Hepatocyte (in vitro differentiated cells): ENCODE measurements at regions not wholly inside any gene's neighbourhood (a gene's known extent, or its start where the extent isn't known, plus 50 kb on each side); places are given as distances from the start of the nearest gene placed in this dataset.

ENCODE experiments used
- DNase-seq: peaks from one replicate; pipeline ENCODE4 v3.0.0-alpha.2; 2016; ENCODE audit warnings: low spot score
- H2AFZ ChIP-seq: fragments of 200-600 bp; sonication (generic); 2 replicates; pipeline ENCODE4 v1.6.0; 2016; ENCODE audit warnings: antibody characterized with exemption, mild to moderate bottlenecking
- H3K27ac ChIP-seq: fragments of 200-600 bp; sonication (generic); 2 replicates; pipeline ENCODE4 v1.5.1; 2016; ENCODE audit warnings: mild to moderate bottlenecking
- H3K27me3 ChIP-seq: fragments of 200-600 bp; sonication (generic); 2 replicates; pipeline ENCODE4 v1.6.1; 2016
- H3K36me3 ChIP-seq: fragments of 200-600 bp; sonication (generic); replicated peaks from 2 replicates; pipeline ENCODE4 v1.5.1; 2016; ENCODE audit warnings: low read depth; ENCODE audit not compliant: insufficient read depth
- H3K4me1 ChIP-seq: fragments of 200-600 bp; sonication (generic); 2 replicates; pipeline ENCODE4 v1.5.1; 2016; ENCODE audit warnings: mild to moderate bottlenecking, moderate library complexity; ENCODE audit not compliant: insufficient read depth
- H3K4me2 ChIP-seq: fragments of 200-600 bp; sonication (generic); 2 replicates; pipeline ENCODE4 v1.6.0; 2016
- H3K4me3 ChIP-seq: fragments of 200-600 bp; sonication (generic); 2 replicates; pipeline ENCODE4 v1.5.1; 2016; ENCODE audit warnings: mild to moderate bottlenecking
- H3K79me2 ChIP-seq: fragments of 200-600 bp; sonication (generic); 2 replicates; pipeline ENCODE4 v1.6.0; 2017; ENCODE audit warnings: mild to moderate bottlenecking
- H3K9me2 ChIP-seq: fragments of 200-600 bp; sonication (generic); replicated peaks from 2 replicates; pipeline ENCODE4 v1.6.0; 2017; ENCODE audit warnings: mild to moderate bottlenecking; ENCODE audit not compliant: insufficient read depth
- H3K9me3 ChIP-seq: fragments of 200-600 bp; sonication (generic); 2 replicates; pipeline ENCODE4 v1.5.1; 2016; ENCODE audit warnings: low read depth, mild to moderate bottlenecking
- H4K20me1 ChIP-seq: fragments of 200-600 bp; sonication (generic); 2 replicates; pipeline ENCODE4 v1.6.0; 2016; ENCODE audit warnings: mild to moderate bottlenecking; ENCODE audit not compliant: insufficient read depth, poor library complexity, severe bottlenecking
- EZH2 ChIP-seq: fragments of 200-600 bp; sonication (generic); IDR thresholded peaks from 2 replicates; pipeline ENCODE4 v1.6.1; 2016; ENCODE audit warnings: antibody characterized with exemption, mild to moderate bottlenecking, borderline replicate concordance
- EZH2phosphoT487 ChIP-seq: fragments of 200-600 bp; sonication (generic); IDR thresholded peaks from one replicate; pipeline ENCODE4 v1.6.1; 2018; ENCODE audit warnings: antibody characterized with exemption, mild to moderate bottlenecking, low read depth, moderate library complexity; ENCODE audit not compliant: unreplicated experiment, severe bottlenecking
- WGBS: methylation state at CpG from one replicate; pipeline ENCODE4 v1.1.6; 2016; ENCODE audit warnings: low lambda C conversion rate; ENCODE audit errors: missing lambda C conversion rate; 5-methylcytosine and 5-hydroxymethylcytosine counted together
- TF ChIP-seq, protein P1 (sequence below): fragments of 200-600 bp; sonication (generic); IDR thresholded peaks from 2 replicates; pipeline ENCODE4 v1.5.1; 2016; ENCODE audit warnings: antibody characterized with exemption, mild to moderate bottlenecking; ENCODE audit not compliant: poor library complexity

- 78% methylated on average over 4 of the region's 4 CpGs for WGBS
- TF ChIP-seq, protein P1, sequence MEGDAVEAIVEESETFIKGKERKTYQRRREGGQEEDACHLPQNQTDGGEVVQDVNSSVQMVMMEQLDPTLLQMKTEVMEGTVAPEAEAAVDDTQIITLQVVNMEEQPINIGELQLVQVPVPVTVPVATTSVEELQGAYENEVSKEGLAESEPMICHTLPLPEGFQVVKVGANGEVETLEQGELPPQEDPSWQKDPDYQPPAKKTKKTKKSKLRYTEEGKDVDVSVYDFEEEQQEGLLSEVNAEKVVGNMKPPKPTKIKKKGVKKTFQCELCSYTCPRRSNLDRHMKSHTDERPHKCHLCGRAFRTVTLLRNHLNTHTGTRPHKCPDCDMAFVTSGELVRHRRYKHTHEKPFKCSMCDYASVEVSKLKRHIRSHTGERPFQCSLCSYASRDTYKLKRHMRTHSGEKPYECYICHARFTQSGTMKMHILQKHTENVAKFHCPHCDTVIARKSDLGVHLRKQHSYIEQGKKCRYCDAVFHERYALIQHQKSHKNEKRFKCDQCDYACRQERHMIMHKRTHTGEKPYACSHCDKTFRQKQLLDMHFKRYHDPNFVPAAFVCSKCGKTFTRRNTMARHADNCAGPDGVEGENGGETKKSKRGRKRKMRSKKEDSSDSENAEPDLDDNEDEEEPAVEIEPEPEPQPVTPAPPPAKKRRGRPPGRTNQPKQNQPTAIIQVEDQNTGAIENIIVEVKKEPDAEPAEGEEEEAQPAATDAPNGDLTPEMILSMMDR: no peak
- no peak for TF ChIP-seq EZH2
- no peak for TF ChIP-seq EZH2phosphoT487
These were observed 266.8 kb upstream of the CRIM1 start for GRCh38 chr2:36088716-36089328.

DNA sequence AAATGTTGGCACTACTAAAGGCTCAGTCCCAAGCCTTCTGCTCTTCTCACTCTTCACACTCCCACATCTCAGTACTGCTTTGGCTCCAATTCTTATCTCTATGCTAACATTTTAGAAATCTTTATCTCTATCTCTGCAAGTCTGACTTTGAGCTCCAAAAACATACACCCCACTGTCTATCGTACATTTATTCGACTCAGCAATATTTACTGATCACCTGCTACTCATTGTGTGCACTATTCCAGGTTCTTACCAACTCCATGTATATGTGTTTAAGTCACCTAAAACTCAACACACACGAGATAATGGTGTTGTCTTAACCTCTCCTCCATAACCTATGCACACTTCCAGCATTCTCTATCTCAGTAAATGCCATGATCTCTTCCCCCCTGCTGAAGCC is 268.2 kb upstream of the CRIM1 start:
- H3K79me2 ChIP-seq: no peaks in the 10 kb centered on the region
- no peaks in the 10 kb centered on the region for H3K36me3 ChIP-seq
- no peaks in the 10 kb centered on the region for H3K9me2 ChIP-seq
- H3K4me2 ChIP-seq: no peak overlapping the region
- H4K20me1 ChIP-seq: no peaks in the 10 kb centered on the region
- H3K27me3 ChIP-seq: no peaks in the 10 kb centered on the region
- H3K4me1 ChIP-seq: no peaks in the 10 kb centered on the region
- TF ChIP-seq, protein P1: no peak
- TF ChIP-seq EZH2phosphoT487 (no peak), EZH2 (no peak)
- H3K27ac ChIP-seq: no peak overlapping the region
- DNase-seq: no peak
- WGBS: 55% methylated on average over 3 of the region's 3 CpGs
- no peak overlapping the region for H2AFZ ChIP-seq
- H3K4me3 ChIP-seq: no peak overlapping the region
- no peaks in the 10 kb centered on the region for H3K9me3 ChIP-seq

More at GRCh38 chr2:36088716-36089328, 266.8 kb upstream of the CRIM1 start:
- Histone ChIP-seq H3K9me3 (no peaks in the 10 kb centered on the region), H4K20me1 (no peaks in the 10 kb centered on the region), H2AFZ (no peak overlapping the region), H3K4me3 (no peak overlapping the region), H3K27ac (no peak overlapping the region), H3K9me2 (no peaks in the 10 kb centered on the region), H3K36me3 (no peaks in the 10 kb centered on the region), H3K4me2 (no peak overlapping the region), H3K79me2 (no peaks in the 10 kb centered on the region), H3K4me1 (no peaks in the 10 kb centered on the region), H3K27me3 (no peaks in the 10 kb centered on the region)
- DNase-seq: no peak

DNA sequence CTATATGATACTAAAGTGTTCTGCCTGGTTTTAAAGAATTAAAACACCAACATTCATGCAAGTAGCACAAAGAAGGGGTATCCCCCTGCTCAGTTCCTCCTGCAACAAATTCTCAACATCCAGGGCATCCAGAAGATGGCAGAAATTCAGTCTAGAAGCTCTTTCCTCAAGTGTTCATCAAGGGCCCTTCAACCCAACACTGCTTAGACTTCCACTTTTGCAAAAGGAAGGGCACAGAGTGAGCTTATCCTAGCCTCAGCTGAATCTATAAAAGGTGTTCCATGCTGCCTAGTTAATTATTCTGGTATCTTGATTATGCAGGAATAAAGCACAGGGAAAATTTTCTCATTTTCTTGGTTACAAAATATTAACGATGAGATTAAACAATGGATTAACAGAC is 275.8 kb upstream of the CRIM1 start:
- Histone ChIP-seq H3K4me2 (no peak overlapping the region), H3K27ac (no peak overlapping the region), H3K9me3 (no peaks in the 10 kb centered on the region), H2AFZ (no peak overlapping the region), H3K36me3 (no peaks in the 10 kb centered on the region), H3K79me2 (no peaks in the 10 kb centered on the region), H3K27me3 (no peaks in the 10 kb centered on the region), H3K9me2 (no peaks in the 10 kb centered on the region), H3K4me1 (no peaks in the 10 kb centered on the region), H4K20me1 (no peaks in the 10 kb centered on the region), H3K4me3 (no peak overlapping the region)
- 91% methylated on average over 1 of the region's 1 CpG for WGBS
- no peak for DNase-seq
- TF ChIP-seq, protein P1: no peak
- TF ChIP-seq EZH2phosphoT487 (no peak), EZH2 (no peak)
